Uterus (tissue), 3 donors: ENCODE measurements at regions not wholly inside any gene's neighbourhood (a gene's known extent, or its start where the extent isn't known, plus 50 kb on each side); places are given as distances from the start of the nearest gene placed in this dataset.

Experiments used
- DNase-seq, 2 donors: peaks; one replicate each; pipeline ENCODE4 v3.0.0-alpha.2; 2019 to 2020
- H3K27ac ChIP-seq, 2 donors: fragments of 200-600 bp; sonication (generic); 1 replicate in 1 of 2; 2 replicates in 1 of 2; pipeline ENCODE4 v1.5.1; 2016 to 2018
- H3K27me3 ChIP-seq, 2 donors: fragments of 200-600 bp; sonication (generic); one replicate each; pipeline ENCODE4 v1.5.1; 2018 to 2019; ENCODE audit warnings: control low read depth in 1 of 2
- H3K36me3 ChIP-seq, 2 donors: fragments of 200-600 bp; sonication (generic); one replicate each; pipeline ENCODE4 v1.5.1; 2019; ENCODE audit warnings: control low read depth in 1 of 2
- H3K4me1 ChIP-seq, 2 donors: fragments of 200-600 bp; sonication (generic); one replicate each; pipeline ENCODE4 v1.5.1; 2018 to 2019; ENCODE audit warnings: control low read depth in 1 of 2
- H3K4me3 ChIP-seq, 2 donors: fragments of 200-600 bp; sonication (generic); 1 replicate in 1 of 2; 2 replicates in 1 of 2; pipeline ENCODE4 v1.5.1; 2018 to 2019; ENCODE audit warnings: mild to moderate bottlenecking in 1 of 2
- H3K9me3 ChIP-seq, 2 donors: fragments of 200-600 bp; sonication (generic); one replicate each; pipeline ENCODE4 v1.5.1; 2019; ENCODE audit warnings: control low read depth in 1 of 2
- POLR2A ChIP-seq, 2 donors: fragments of 450-650 bp; IDR thresholded peaks; one replicate each; pipeline ENCODE4 v1.6.1; 2016; ENCODE audit warnings: antibody characterized with exemption in 2 of 2, mild to moderate bottlenecking in 1 of 2, moderate library complexity in 1 of 2
- intact Hi-C: fragments of 100-400 bp; cut with DNase I; formaldehyde crosslinking; loops from one replicate; pipeline ENCODE4 v1.15.1; 2023; ENCODE audit warnings: low total_unique reads
- TF ChIP-seq, protein P1 (sequence below), 4 experiments: fragments of 200-600 bp in 2 of 4; fragments of 450-650 bp in 2 of 4; sonication (generic) in 2 of 4; IDR thresholded peaks; one replicate each; pipeline ENCODE4 v1.5.1; 2016 to 2019; ENCODE audit warnings: antibody characterized with exemption in 4 of 4, mild to moderate bottlenecking in 2 of 4, moderate library complexity in 1 of 4
- donor health status: DM: yes; HTN: yes; CAD: no.

DNA sequence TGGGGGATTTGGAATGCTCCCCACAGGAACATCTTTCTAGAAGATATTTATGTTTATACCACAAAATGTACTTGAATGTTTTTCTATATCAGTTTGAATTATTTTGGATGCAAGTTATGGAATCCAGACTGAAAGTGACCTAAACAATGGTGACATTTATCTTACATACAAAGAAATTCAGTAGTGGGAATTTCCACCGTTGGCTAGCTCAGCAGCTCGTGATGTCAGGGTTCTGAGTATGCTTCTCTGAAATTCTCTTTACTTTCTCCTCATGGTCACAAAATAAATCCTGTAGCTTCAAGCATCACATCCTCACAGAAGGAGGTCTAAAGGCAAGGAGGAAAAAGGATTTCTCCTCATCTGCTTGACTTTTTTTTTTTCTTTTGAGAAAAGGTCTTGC, 105.3 kb downstream of the AKAIN1 start:
- H3K27ac ChIP-seq = no peak overlapping the region
- H3K9me3 ChIP-seq = no peaks in the 10 kb centered on the region
- no peak overlapping the region for H3K4me3 ChIP-seq
- no peaks in the 10 kb centered on the region for H3K27me3 ChIP-seq
- no peaks in the 10 kb centered on the region for H3K36me3 ChIP-seq
- intact Hi-C loops = no loop called here
- H3K4me1 ChIP-seq = no peaks in the 10 kb centered on the region
- TF ChIP-seq, protein P1, sequence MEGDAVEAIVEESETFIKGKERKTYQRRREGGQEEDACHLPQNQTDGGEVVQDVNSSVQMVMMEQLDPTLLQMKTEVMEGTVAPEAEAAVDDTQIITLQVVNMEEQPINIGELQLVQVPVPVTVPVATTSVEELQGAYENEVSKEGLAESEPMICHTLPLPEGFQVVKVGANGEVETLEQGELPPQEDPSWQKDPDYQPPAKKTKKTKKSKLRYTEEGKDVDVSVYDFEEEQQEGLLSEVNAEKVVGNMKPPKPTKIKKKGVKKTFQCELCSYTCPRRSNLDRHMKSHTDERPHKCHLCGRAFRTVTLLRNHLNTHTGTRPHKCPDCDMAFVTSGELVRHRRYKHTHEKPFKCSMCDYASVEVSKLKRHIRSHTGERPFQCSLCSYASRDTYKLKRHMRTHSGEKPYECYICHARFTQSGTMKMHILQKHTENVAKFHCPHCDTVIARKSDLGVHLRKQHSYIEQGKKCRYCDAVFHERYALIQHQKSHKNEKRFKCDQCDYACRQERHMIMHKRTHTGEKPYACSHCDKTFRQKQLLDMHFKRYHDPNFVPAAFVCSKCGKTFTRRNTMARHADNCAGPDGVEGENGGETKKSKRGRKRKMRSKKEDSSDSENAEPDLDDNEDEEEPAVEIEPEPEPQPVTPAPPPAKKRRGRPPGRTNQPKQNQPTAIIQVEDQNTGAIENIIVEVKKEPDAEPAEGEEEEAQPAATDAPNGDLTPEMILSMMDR (IDR thresholded peaks at IDR 0.05) = no peak
- TF ChIP-seq POLR2A (IDR thresholded peaks at IDR 0.05) = no peak
- DNase-seq = no peak

DNA sequence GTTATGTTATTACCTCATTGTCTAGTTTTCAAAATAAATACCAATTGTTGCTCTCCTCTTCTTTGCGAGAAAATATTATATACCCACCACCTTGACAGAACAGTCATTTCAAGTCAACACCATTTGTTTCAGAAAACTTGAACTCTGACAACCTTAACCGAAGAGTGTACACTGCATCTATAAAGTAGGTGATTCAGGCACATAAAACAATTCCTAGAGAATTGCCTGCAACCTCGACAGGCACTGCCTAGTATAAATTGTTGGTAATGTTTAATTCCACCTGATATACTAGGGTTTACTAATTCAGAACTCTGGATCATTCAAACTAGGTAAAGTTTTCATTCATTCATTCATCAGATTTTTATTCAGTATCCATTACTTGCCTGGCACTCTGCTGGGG, 121.8 kb downstream of the AKAIN1 start:
- H3K9me3 ChIP-seq = no peaks in the 10 kb centered on the region

DNA sequence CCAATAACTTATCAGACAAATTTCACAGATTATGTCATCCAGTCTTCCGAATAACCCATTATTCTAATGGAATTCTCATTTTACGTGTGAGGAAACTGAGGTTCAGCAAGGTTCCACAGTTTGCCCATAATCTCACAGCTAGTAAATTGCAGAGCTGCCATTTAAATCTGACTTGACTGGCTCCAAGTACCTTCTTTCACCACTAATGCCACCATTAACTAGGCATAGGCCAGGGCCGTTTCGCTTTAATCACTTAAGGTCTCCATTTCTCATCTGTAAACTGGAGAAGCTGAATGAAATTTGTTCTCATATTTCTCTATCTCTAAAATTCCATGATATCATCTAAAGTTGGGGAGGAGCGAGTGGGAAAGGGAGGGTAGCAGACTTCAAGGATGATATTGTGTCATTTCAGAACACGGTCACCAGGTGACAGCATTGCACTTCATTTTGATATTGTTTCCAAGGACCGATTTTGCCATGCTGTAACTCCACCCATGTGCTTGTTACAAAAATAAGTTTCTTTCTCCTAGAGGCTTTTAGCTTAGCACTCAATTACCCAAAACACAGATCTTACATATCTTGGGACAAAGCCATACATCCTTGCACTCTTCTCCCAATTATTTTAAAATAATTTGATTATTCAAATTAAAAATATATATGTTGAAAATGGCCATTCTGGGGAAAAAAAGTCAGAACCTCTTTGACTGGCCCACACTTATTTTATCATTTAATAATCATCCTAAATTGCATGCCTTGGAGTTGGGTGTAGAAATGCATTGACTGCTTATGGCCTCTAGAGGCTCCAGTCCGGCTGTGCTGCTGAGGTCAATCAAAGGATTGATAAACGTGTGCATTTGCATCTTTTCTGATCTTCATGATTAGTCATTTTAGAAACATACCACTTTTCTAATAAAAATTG, 123.8 kb downstream of the AKAIN1 start:
- TF ChIP-seq, protein P1 (IDR thresholded peaks at IDR 0.05) = peak in 2 of 4 experiments; percentile 4
- no peak for TF ChIP-seq POLR2A (IDR thresholded peaks at IDR 0.05)
- intact Hi-C loops = no loop called here
- Histone ChIP-seq H3K9me3 (no peaks in the 10 kb centered on the region), H3K4me3 (no peak overlapping the region), H3K4me1 (no peaks in the 10 kb centered on the region), H3K27ac (no peak overlapping the region), H3K36me3 (no peaks in the 10 kb centered on the region), H3K27me3 (no peaks in the 10 kb centered on the region)
- DNase-seq = no peak

More for the DNA sequence above, 121.8 kb downstream of the AKAIN1 start:
- Histone ChIP-seq H3K36me3 (no peaks in the 10 kb centered on the region), H3K27me3 (no peaks in the 10 kb centered on the region), H3K4me1 (no peaks in the 10 kb centered on the region), H3K4me3 (no peak overlapping the region), H3K27ac (no peak overlapping the region)
- TF ChIP-seq POLR2A (IDR thresholded peaks at IDR 0.05) = no peak
- TF ChIP-seq, protein P1 (IDR thresholded peaks at IDR 0.05) = no peak
- DNase-seq = no peak
- intact Hi-C loops = no loop called here

DNA sequence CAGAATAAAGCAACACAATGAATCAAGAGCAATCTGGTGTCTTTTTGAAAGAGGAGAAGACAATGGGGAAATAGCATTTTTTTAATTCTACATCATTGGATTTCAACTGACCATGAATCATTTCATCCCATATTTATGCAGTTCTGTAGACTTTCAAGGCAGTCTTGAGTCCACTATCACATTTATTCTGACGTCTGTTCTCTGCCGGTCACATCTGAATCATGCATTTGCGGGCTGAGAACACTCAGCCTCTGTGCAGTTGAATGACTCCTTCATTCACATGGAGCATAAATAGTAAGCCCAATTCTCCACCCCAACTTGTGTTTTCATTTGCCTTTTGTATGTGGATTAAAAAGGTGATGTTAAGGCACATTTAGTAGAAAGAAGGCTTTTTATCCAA, 128.2 kb downstream of the AKAIN1 start:
- no peaks in the 10 kb centered on the region for H3K9me3 ChIP-seq
- H3K27ac ChIP-seq = no peak overlapping the region
- no peaks in the 10 kb centered on the region for H3K36me3 ChIP-seq
- TF ChIP-seq, protein P1 (IDR thresholded peaks at IDR 0.05) = no peak
- TF ChIP-seq POLR2A (IDR thresholded peaks at IDR 0.05) = no peak
- no peak for DNase-seq
- H3K4me3 ChIP-seq = no peak overlapping the region
- intact Hi-C loops = no loop called here
- no peaks in the 10 kb centered on the region for H3K27me3 ChIP-seq
- H3K4me1 ChIP-seq = no peaks in the 10 kb centered on the region

DNA sequence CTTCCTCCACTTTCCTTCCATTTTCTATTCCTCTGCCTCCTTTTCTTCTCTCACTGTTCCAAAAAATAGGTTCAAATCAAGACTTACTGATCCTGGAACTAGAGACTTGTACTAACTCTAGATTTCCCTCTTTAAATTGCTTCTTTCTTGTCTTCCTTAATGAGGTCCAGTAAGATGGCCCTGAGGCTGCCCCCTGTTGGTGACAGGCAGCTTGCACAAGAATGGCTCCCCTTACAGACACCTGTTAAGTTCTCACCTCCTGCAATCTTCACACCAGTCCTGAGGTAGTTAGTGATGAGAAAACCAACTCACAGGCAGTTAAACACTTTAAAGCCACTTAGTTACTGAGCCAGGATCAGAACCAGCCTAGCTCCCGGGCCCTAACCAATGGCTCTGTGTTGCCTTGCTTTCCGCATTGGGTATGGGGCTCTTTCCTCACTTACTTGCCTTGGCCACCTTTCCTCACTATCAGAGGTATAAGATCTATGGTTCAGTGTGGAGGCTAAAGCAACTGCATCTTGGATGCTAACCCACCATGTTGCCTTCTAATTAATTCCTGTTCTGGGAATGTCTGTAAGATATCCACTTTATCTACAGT, 130.6 kb downstream of the AKAIN1 start:
- intact Hi-C loops = no loop called here

More for the DNA sequence above, 130.6 kb downstream of the AKAIN1 start:
- Histone ChIP-seq H3K27ac (no peak overlapping the region), H3K9me3 (no peaks in the 10 kb centered on the region), H3K4me1 (no peaks in the 10 kb centered on the region), H3K27me3 (no peaks in the 10 kb centered on the region), H3K36me3 (no peaks in the 10 kb centered on the region), H3K4me3 (no peak overlapping the region)
- DNase-seq = no peak
- no peak for TF ChIP-seq POLR2A (IDR thresholded peaks at IDR 0.05)
- TF ChIP-seq, protein P1 (IDR thresholded peaks at IDR 0.05) = no peak
